ENCODE measurements at regions not wholly inside any gene's neighbourhood (a gene's known extent, or its start where the extent isn't known, plus 50 kb on each side); places are given as distances from the start of the nearest gene placed in this dataset.

DNA sequence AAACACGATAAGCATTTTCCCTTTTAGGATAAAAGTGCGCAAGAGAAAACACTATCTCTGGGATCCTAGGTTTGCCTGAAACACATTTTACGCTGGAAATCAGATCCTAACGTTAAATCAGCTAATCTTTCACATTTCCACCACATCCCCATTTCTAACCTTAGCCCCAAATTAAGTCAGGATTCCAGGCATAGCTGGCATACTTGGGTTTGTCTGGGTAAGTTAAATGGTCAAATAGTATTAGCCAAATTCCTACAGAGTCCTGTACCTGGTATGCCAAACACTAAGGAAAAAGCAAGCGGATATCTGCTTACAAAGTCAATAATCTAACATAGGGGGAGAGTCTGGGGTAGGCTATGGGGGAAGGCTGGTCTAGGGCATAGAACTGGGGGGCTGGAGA is 557.4 kb upstream of the ZFHX3 start:
- no peaks in the 10 kb centered on the region for H3K36me3 ChIP-seq (ENCODE audit: control insufficient read depth in 2 of 2, insufficient read depth in 2 of 2, low read length in 1 of 2)
- SMC1A ChIA-PET (ENCODE audit: uncharacterized antibody, unreplicated experiment): no interaction called here
- H3K4me2 ChIP-seq (ENCODE audit: control insufficient read depth, insufficient read depth): no peak overlapping the region
- no peak overlapping the region for H3K4me3 ChIP-seq
- no peak overlapping the region for H3K27ac ChIP-seq (ENCODE audit: control insufficient read depth, insufficient read depth)
- in situ Hi-C loops (cut with MboI) (no loop called here), intact Hi-C loops (cut with micrococcal nuclease; ENCODE audit: unreplicated experiment) (no loop called here)
- H3K4me1 ChIP-seq (ENCODE audit: control insufficient read depth, insufficient read depth, low read length): no peaks in the 10 kb centered on the region; the same call in 1 of the 2 replicates
- CTCF ChIA-PET: no interaction called here
- WGBS (ENCODE audit: insufficient coverage, insufficient replicate concordance, low lambda C conversion rate, missing lambda C conversion rate): 32% methylated on average over 5 of the region's 5 CpGs
- RAD21 ChIA-PET (ENCODE audit: unreplicated experiment): no interaction called here
- no peaks in the 10 kb centered on the region; the same call in 2 of the 3 replicates for H3K9me3 ChIP-seq (replicated peaks; ENCODE audit: control insufficient read depth, insufficient read depth, low read length)
- no peak overlapping the region for H3K9ac ChIP-seq (ENCODE audit: control insufficient read depth, insufficient read depth, low read length)
- POLR2A ChIA-PET: no interaction called here
- no peaks in the 10 kb centered on the region for H4K20me1 ChIP-seq (ENCODE audit: control insufficient read depth, insufficient read depth)
- H3K27me3 ChIP-seq (replicated peaks in 1 of 2; ENCODE audit: control insufficient read depth in 2 of 2, insufficient read depth in 2 of 2, low read length in 1 of 2): no peaks in the 10 kb centered on the region
- ATAC-seq: no peak
- no TSS peak for BruUV-seq (replicated peaks)
- no peak for TF ChIP-seq CEBPB (IDR thresholded peaks at IDR 0.05; ENCODE audit: borderline replicate concordance in 1 of 2, low read depth in 2 of 2, low read length in 2 of 2)
- TF ChIP-seq SMAD1 (IDR thresholded peaks at IDR 0.05; ENCODE audit: low read depth, partially characterized antibody): no peak
- TF ChIP-seq, protein P1, sequence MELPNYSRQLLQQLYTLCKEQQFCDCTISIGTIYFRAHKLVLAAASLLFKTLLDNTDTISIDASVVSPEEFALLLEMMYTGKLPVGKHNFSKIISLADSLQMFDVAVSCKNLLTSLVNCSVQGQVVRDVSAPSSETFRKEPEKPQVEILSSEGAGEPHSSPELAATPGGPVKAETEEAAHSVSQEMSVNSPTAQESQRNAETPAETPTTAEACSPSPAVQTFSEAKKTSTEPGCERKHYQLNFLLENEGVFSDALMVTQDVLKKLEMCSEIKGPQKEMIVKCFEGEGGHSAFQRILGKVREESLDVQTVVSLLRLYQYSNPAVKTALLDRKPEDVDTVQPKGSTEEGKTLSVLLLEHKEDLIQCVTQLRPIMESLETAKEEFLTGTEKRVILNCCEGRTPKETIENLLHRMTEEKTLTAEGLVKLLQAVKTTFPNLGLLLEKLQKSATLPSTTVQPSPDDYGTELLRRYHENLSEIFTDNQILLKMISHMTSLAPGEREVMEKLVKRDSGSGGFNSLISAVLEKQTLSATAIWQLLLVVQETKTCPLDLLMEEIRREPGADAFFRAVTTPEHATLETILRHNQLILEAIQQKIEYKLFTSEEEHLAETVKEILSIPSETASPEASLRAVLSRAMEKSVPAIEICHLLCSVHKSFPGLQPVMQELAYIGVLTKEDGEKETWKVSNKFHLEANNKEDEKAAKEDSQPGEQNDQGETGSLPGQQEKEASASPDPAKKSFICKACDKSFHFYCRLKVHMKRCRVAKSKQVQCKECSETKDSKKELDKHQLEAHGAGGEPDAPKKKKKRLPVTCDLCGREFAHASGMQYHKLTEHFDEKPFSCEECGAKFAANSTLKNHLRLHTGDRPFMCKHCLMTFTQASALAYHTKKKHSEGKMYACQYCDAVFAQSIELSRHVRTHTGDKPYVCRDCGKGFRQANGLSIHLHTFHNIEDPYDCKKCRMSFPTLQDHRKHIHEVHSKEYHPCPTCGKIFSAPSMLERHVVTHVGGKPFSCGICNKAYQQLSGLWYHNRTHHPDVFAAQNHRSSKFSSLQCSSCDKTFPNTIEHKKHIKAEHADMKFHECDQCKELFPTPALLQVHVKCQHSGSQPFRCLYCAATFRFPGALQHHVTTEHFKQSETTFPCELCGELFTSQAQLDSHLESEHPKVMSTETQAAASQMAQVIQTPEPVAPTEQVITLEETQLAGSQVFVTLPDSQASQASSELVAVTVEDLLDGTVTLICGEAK (IDR thresholded peaks at IDR 0.05; ENCODE audit: borderline replicate concordance): no peak
- TF ChIP-seq SIX5 (IDR thresholded peaks at IDR 0.05; ENCODE audit: low read depth, low read length, severe bottlenecking): no peak
- TF ChIP-seq POLR2AphosphoS5 (IDR thresholded peaks at IDR 0.05; ENCODE audit: low read length): no peak
- TF ChIP-seq POU2F2 (IDR thresholded peaks at IDR 0.05; ENCODE audit: borderline replicate concordance, low read depth, low read length): no peak
- TF ChIP-seq ETV6 (conservative IDR thresholded peaks at IDR 0.05 in 1 of 2, IDR thresholded peaks at IDR 0.05 in 1 of 2; ENCODE audit: borderline replicate concordance in 1 of 2, low read depth in 1 of 2): no peak
- TF ChIP-seq MTA3 (IDR thresholded peaks at IDR 0.05; ENCODE audit: borderline replicate concordance, low read length): no peak
- TF ChIP-seq, protein P2, sequence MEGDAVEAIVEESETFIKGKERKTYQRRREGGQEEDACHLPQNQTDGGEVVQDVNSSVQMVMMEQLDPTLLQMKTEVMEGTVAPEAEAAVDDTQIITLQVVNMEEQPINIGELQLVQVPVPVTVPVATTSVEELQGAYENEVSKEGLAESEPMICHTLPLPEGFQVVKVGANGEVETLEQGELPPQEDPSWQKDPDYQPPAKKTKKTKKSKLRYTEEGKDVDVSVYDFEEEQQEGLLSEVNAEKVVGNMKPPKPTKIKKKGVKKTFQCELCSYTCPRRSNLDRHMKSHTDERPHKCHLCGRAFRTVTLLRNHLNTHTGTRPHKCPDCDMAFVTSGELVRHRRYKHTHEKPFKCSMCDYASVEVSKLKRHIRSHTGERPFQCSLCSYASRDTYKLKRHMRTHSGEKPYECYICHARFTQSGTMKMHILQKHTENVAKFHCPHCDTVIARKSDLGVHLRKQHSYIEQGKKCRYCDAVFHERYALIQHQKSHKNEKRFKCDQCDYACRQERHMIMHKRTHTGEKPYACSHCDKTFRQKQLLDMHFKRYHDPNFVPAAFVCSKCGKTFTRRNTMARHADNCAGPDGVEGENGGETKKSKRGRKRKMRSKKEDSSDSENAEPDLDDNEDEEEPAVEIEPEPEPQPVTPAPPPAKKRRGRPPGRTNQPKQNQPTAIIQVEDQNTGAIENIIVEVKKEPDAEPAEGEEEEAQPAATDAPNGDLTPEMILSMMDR (IDR thresholded peaks at IDR 0.05 in 2 of 3, conservative IDR thresholded peaks at IDR 0.05 in 1 of 3; ENCODE audit: control insufficient read depth in 2 of 3, extremely low read depth in 1 of 3, insufficient read depth in 1 of 3, low read depth in 3 of 3, low read length in 3 of 3): no peak
- TF ChIP-seq, protein P3, sequence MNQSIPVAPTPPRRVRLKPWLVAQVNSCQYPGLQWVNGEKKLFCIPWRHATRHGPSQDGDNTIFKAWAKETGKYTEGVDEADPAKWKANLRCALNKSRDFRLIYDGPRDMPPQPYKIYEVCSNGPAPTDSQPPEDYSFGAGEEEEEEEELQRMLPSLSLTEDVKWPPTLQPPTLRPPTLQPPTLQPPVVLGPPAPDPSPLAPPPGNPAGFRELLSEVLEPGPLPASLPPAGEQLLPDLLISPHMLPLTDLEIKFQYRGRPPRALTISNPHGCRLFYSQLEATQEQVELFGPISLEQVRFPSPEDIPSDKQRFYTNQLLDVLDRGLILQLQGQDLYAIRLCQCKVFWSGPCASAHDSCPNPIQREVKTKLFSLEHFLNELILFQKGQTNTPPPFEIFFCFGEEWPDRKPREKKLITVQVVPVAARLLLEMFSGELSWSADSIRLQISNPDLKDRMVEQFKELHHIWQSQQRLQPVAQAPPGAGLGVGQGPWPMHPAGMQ (IDR thresholded peaks at IDR 0.05; ENCODE audit: borderline replicate concordance): no peak
- no peak for TF ChIP-seq JUNB (IDR thresholded peaks at IDR 0.05)
- no peak for TF ChIP-seq SMARCA5 (IDR thresholded peaks at IDR 0.05)
- no peak for TF ChIP-seq STAT1 (conservative IDR thresholded peaks at IDR 0.05)
- no peak for TF ChIP-seq MEF2B (IDR thresholded peaks at IDR 0.05; ENCODE audit: partially characterized antibody, poor library complexity, severe bottlenecking)
- no peak for TF ChIP-seq ZNF274 (IDR thresholded peaks at IDR 0.05; ENCODE audit: insufficient read depth, insufficient read length)
- H3K79me2 ChIP-seq (ENCODE audit: control insufficient read depth, insufficient read depth, low read length): no peaks in the 10 kb centered on the region
- FAIRE-seq: no peak
- no peak for DNase-seq (ENCODE audit: low read depth, low spot score)
- H2AFZ ChIP-seq (ENCODE audit: control insufficient read depth, low read depth, low read length): no peak overlapping the region
